ENCODE measurements at regions not wholly inside any gene's neighbourhood (a gene's known extent, or its start where the extent isn't known, plus 50 kb on each side); places are given as distances from the start of the nearest gene placed in this dataset.

DNA sequence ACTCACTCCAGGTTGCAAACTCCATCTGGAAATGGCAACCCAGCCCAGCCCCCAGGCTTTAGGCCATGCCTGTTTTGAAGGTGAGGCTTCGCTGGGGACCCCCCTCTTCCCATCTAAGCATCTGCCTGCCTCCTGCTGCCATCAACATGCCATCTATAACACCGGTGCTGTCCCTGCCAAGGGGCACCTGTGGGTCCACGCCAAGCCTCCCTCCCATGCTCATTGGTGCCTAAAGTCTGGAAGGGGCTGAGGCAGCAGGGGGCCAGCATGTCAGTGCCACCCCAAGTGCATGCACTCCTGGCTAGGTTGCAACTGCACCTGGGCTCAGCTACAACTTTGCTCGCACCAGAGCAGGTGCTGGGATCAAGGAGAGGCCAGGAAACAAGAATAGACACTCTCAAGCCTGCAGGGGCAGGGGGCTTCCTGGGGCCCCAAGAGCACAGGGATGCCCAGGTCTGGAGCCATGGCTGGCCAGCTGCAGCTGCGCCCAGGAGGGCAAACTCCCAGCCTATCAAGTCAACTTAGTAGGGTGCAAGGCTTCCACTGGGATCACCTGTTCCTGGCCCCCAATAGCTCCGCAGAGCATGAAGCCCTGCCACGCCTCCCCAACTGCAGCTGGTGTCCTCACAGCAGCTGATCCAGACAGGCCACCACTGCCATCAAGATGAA is 151.3 kb upstream of the HSF2 start:
- TF ChIP-seq, protein P1, sequence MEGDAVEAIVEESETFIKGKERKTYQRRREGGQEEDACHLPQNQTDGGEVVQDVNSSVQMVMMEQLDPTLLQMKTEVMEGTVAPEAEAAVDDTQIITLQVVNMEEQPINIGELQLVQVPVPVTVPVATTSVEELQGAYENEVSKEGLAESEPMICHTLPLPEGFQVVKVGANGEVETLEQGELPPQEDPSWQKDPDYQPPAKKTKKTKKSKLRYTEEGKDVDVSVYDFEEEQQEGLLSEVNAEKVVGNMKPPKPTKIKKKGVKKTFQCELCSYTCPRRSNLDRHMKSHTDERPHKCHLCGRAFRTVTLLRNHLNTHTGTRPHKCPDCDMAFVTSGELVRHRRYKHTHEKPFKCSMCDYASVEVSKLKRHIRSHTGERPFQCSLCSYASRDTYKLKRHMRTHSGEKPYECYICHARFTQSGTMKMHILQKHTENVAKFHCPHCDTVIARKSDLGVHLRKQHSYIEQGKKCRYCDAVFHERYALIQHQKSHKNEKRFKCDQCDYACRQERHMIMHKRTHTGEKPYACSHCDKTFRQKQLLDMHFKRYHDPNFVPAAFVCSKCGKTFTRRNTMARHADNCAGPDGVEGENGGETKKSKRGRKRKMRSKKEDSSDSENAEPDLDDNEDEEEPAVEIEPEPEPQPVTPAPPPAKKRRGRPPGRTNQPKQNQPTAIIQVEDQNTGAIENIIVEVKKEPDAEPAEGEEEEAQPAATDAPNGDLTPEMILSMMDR (IDR thresholded peaks at IDR 0.05; ENCODE audit: low read depth, low read length, poor library complexity, severe bottlenecking), result no peak
- TF ChIP-seq EZH2phosphoT487 (IDR thresholded peaks at IDR 0.05; ENCODE audit: borderline replicate concordance, low read length), result no peak

Data from DOHH2 (cell line).